ENCODE measurements at regions not wholly inside any gene's neighbourhood (a gene's known extent, or its start where the extent isn't known, plus 50 kb on each side); places are given as distances from the start of the nearest gene placed in this dataset.

- in situ Hi-C loops (cut with HindIII; ENCODE audit: low sequenced_read_pairs): no loop called here
Measured at GRCh38 chr13:86714495-86714894, 915.3 kb upstream of the SLITRK6 start.

GRCh38 chr13:86725105-86725504, 925.9 kb upstream of the SLITRK6 start:
- in situ Hi-C loops (cut with HindIII; ENCODE audit: low sequenced_read_pairs): no loop called here

GRCh38 chr13:86729206-86729605, 930.0 kb upstream of the SLITRK6 start:
- in situ Hi-C loops (cut with HindIII; ENCODE audit: low sequenced_read_pairs): no loop called here

- in situ Hi-C loops (cut with HindIII; ENCODE audit: low sequenced_read_pairs): no loop called here
Measured at GRCh38 chr13:86731987-86732386, 932.8 kb upstream of the SLITRK6 start.

GRCh38 chr13:86737334-86737932, 933.7 kb upstream of the SLITRK5 start:
- in situ Hi-C loops (cut with HindIII; ENCODE audit: low sequenced_read_pairs): no loop called here

- in situ Hi-C loops (cut with HindIII; ENCODE audit: low sequenced_read_pairs): no loop called here
Measured at GRCh38 chr13:86741762-86742285, 929.3 kb upstream of the SLITRK5 start.

GRCh38 chr13:86757236-86757978, 913.8 kb upstream of the SLITRK5 start:
- in situ Hi-C loops (cut with HindIII; ENCODE audit: low sequenced_read_pairs): no loop called here

- in situ Hi-C loops (cut with HindIII; ENCODE audit: low sequenced_read_pairs): no loop called here
Measured at GRCh38 chr13:86758116-86758515, 913.1 kb upstream of the SLITRK5 start.

- in situ Hi-C loops (cut with HindIII; ENCODE audit: low sequenced_read_pairs): no loop called here
Measured at GRCh38 chr13:86760620-86761019, 910.6 kb upstream of the SLITRK5 start.

GRCh38 chr13:86765462-86765861, 905.7 kb upstream of the SLITRK5 start:
- in situ Hi-C loops (cut with HindIII; ENCODE audit: low sequenced_read_pairs): no loop called here

- in situ Hi-C loops (cut with HindIII; ENCODE audit: low sequenced_read_pairs): no loop called here
Measured at GRCh38 chr13:86788616-86789015, 882.6 kb upstream of the SLITRK5 start.

GRCh38 chr13:86792153-86792651, 879.0 kb upstream of the SLITRK5 start:
- in situ Hi-C loops (cut with HindIII; ENCODE audit: low sequenced_read_pairs): no loop called here

GRCh38 chr13:86795858-86796257, 875.3 kb upstream of the SLITRK5 start:
- in situ Hi-C loops (cut with HindIII; ENCODE audit: low sequenced_read_pairs): no loop called here

- in situ Hi-C loops (cut with HindIII; ENCODE audit: low sequenced_read_pairs): no loop called here
Measured at GRCh38 chr13:86810361-86810760, 860.8 kb upstream of the SLITRK5 start.

- in situ Hi-C loops (cut with HindIII; ENCODE audit: low sequenced_read_pairs): no loop called here
Measured at GRCh38 chr13:86813198-86813597, 858.0 kb upstream of the SLITRK5 start.

GRCh38 chr13:86825410-86825809, 845.8 kb upstream of the SLITRK5 start:
- in situ Hi-C loops (cut with HindIII; ENCODE audit: low sequenced_read_pairs): no loop called here

GRCh38 chr13:86826232-86826631, 844.9 kb upstream of the SLITRK5 start:
- in situ Hi-C loops (cut with HindIII; ENCODE audit: low sequenced_read_pairs): no loop called here

GRCh38 chr13:86830046-86830445, 841.1 kb upstream of the SLITRK5 start:
- in situ Hi-C loops (cut with HindIII; ENCODE audit: low sequenced_read_pairs): no loop called here

- in situ Hi-C loops (cut with HindIII; ENCODE audit: low sequenced_read_pairs): no loop called here
Measured at GRCh38 chr13:86831084-86831483, 840.1 kb upstream of the SLITRK5 start.

GRCh38 chr13:86838411-86839120, 832.6 kb upstream of the SLITRK5 start:
- in situ Hi-C loops (cut with HindIII; ENCODE audit: low sequenced_read_pairs): no loop called here

- in situ Hi-C loops (cut with HindIII; ENCODE audit: low sequenced_read_pairs): no loop called here
Measured at GRCh38 chr13:86839221-86839620, 832.0 kb upstream of the SLITRK5 start.
